Lower leg skin (tissue), 3 donors: ENCODE measurements at regions not wholly inside any gene's neighbourhood (a gene's known extent, or its start where the extent isn't known, plus 50 kb on each side); places are given as distances from the start of the nearest gene placed in this dataset.

Experiments used
- CTCF ChIP-seq, 3 donors: fragments of 450-650 bp; IDR thresholded peaks; one replicate each; pipeline ENCODE4 v1.5.1; 2016; ENCODE audit warnings: antibody characterized with exemption in 3 of 3, mild to moderate bottlenecking in 3 of 3, moderate library complexity in 2 of 3
- POLR2A ChIP-seq, 2 donors: fragments of 450-650 bp; IDR thresholded peaks; one replicate each; pipeline ENCODE4 v1.6.1; 2016 to 2017; ENCODE audit warnings: antibody characterized with exemption in 2 of 2, mild to moderate bottlenecking in 1 of 2, moderate library complexity in 1 of 2

- TF ChIP-seq CTCF (IDR thresholded peaks at IDR 0.05) (no peak), POLR2A (IDR thresholded peaks at IDR 0.05) (no peak)
Observed at GRCh38 chr2:136213836-136214235, 95.9 kb upstream of the CXCR4 start.
